Stimulated activated CD4-positive, alpha-beta T cell treated with anti-CD3 and anti-CD28 coated beads, Interleukin-1b, Interleukin-23, amount 100 ng/mL, for 24 hours (primary cell): ENCODE measurements at regions not wholly inside any gene's neighbourhood (a gene's known extent, or its start where the extent isn't known, plus 50 kb on each side); places are given as distances from the start of the nearest gene placed in this dataset.
A peak's percentile ranks its signal among the peaks of the same experiment; 100 is the strongest.

Experiments
- DNase-seq, 4 experiments: peaks; one replicate each; pipeline ENCODE4 v3.0.0-alpha.2; 2020; ENCODE audit warnings: low read depth in 4 of 4, low spot score in 1 of 4

- no peak for DNase-seq
These were observed 447.7 kb upstream of the MAF start for GRCh38 chr16:80048250-80048649.

GRCh38 chr16:80047842-80048241 is 447.3 kb upstream of the MAF start:
- no peak for DNase-seq

- DNase-seq, result no peak
These were observed 446.3 kb upstream of the MAF start for GRCh38 chr16:80046848-80047247.

- DNase-seq, result no peak
These were observed 445.7 kb upstream of the MAF start for GRCh38 chr16:80046261-80046660.

- DNase-seq, result no peak
These were observed 445.3 kb upstream of the MAF start for GRCh38 chr16:80045861-80046260.

- no peak for DNase-seq
These were observed 440.9 kb upstream of the MAF start for GRCh38 chr16:80041410-80041809.

- no peak for DNase-seq
These were observed 440.3 kb upstream of the MAF start for GRCh38 chr16:80040814-80041213.

GRCh38 chr16:80040413-80040812 is 439.9 kb upstream of the MAF start:
- no peak for DNase-seq

- no peak for DNase-seq
These were observed 439.2 kb upstream of the MAF start for GRCh38 chr16:80039777-80040176.

- DNase-seq, result no peak
These were observed 438.0 kb upstream of the MAF start for GRCh38 chr16:80038566-80038965.

- DNase-seq, result no peak
These were observed 434.6 kb upstream of the MAF start for GRCh38 chr16:80034948-80035663.

GRCh38 chr16:80034469-80034826 is 433.9 kb upstream of the MAF start:
- no peak for DNase-seq

GRCh38 chr16:80033783-80034468 is 433.4 kb upstream of the MAF start:
- no peak for DNase-seq

- DNase-seq, result no peak
These were observed 429.4 kb upstream of the MAF start for GRCh38 chr16:80029761-80030481.

GRCh38 chr16:80029381-80029630 is 428.8 kb upstream of the MAF start:
- no peak for DNase-seq

GRCh38 chr16:80028581-80029380 is 428.2 kb upstream of the MAF start:
- DNase-seq, result no peak

GRCh38 chr16:80027007-80027965 is 426.7 kb upstream of the MAF start:
- DNase-seq, result peak; percentile 2 to 59 (median 26)

- DNase-seq, result no peak
These were observed 424.7 kb upstream of the MAF start for GRCh38 chr16:80025236-80025635.

- no peak for DNase-seq
These were observed 423.9 kb upstream of the MAF start for GRCh38 chr16:80024443-80024842.

- DNase-seq, result no peak
These were observed 423.3 kb upstream of the MAF start for GRCh38 chr16:80023865-80024264.

GRCh38 chr16:80019395-80019794 is 418.9 kb upstream of the MAF start:
- no peak for DNase-seq
